Germinal center (tissue), 1 donor: ENCODE measurements at regions not wholly inside any gene's neighbourhood (a gene's known extent, or its start where the extent isn't known, plus 50 kb on each side); places are given as distances from the start of the nearest gene placed in this dataset.
A peak's percentile ranks its signal among the peaks of the same experiment; 100 is the strongest.
"Not testable (repeated sequence)": the region's sequence is repeated elsewhere in the genome, so short reads cannot be mapped to it uniquely, and the experiment has no call there.

Source experiments
- DNase-seq: peaks from one replicate; pipeline ENCODE4 v3.0.0; 2012; ENCODE audit warnings: mixed read lengths, low spot score

- no peak for DNase-seq
Observed at GRCh38 chr1:174105086-174105485, 54.2 kb upstream of the RABGAP1L start.

GRCh38 chr1:174103766-174104165 lies 55.6 kb upstream of the RABGAP1L start:
- no peak for DNase-seq

DNA sequence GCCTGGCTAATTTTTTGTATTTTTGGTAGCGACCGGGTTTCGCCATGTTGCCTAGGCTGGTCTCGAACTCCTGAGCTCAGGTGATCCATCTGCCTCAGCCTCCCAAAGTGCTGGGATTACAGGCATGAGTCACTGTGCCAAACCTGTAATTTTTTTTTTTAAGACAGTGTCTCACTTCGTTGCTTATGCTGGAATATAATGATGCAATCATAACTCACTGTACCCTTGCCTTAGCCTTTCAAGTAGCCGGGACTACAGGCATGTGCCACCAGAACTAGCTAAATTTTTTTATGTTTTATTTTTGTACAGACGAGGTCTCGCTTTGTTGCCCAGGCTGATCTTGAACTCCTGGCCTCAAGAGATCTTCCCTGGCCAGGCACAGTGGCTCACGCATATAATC lies 57.3 kb upstream of the RABGAP1L start:
- DNase-seq: not testable (repeated sequence)

- DNase-seq: no peak
Observed at GRCh38 chr1:174097426-174097825, 61.9 kb upstream of the RABGAP1L start.

GRCh38 chr1:174093789-174094188 lies 65.5 kb upstream of the RABGAP1L start:
- peak; percentile 49 for DNase-seq

GRCh38 chr1:174090471-174090870 lies 68.3 kb upstream of the RC3H1 start:
- DNase-seq: no peak

DNA sequence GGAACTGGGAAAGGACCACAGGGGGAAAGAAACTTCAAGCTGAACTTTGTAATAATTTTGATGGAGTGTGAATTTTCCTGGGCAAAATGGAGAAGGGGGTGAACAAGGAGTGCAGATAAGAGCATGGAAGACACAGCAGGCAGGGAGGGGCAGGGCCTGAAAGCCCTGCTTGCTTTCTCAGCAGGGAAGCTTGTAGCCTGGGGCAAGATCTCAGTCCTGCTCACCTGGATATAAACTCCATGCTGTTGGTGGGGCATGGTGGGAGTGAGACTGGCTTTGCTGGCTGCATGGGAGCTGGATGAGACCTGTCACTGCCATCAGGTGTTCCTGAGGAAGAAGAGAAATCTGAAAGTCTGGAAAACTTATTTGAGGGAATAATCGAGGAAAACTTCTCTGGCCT lies 58.7 kb upstream of the RC3H1 start:
- no peak for DNase-seq

DNA sequence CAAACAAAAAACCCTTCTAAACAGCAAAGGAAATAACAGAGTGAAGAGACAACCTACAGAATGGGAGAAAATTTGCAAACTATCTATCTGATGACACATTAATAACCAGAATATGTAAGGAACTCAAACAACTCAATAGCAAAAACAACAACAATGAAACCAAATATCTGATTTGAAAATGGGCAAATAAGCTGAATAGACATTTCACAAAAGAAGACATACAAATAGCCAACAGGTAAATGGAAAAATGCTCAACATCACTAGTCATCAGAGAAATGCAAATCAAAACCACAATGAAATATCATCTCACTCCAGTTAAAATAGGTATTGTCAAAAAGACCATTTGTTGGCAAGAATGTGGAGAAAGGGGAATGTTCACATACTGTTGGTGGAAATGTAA lies 57.6 kb upstream of the RC3H1 start:
- DNase-seq: no peak

DNA sequence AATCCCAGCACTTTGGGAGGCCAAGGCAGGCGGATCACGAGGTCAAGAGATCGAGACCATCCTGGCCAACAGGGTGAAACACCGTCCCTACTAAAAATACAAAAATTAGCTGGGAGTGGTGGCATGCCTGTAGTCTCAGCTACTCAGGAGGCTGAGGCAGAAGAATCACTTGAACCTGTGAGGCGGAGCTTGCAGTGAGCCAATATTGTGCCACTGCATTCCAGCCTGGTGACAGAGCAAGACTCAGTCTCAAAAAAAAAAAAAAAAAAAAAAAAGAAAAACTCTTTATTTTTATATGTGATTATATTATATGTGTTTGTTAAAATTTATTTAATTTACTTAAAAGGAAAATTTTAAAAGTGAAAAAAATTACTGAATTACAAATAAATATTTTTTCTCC lies 56.8 kb upstream of the RC3H1 start:
- DNase-seq: not testable (repeated sequence)

DNA sequence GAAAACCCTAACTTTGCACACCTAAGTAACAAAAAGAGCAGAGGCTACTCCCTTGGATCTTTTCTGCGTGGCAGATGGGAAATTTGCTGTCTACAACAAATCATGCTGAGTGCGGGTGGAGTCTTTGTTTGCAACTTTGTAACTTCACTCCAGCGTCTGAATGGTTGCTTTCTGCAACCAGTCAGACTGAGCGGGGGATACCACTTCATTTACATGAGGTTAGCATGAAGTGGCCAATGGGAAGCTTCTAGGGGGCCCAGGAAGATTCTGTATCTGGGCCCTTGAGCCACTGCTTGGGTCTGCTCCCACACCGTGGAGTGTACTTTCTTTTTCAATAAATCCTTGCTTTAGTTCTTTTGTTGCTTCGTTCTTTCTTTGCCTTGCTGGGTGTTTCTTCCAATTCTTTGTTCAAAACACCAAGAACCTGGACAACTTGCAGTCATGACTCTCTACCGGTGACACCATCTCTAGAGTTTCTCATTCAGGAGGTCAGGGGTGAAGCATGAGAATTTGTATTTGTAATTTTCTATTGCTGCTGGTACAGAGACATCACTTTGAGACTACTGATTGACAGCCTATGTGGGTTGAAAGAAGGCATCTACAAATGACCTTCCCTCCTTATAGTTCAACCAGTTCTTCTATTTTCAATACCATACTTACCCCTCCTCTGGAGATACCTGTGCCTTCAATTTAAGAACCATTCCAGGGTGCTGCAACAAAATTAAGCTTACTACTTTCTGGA lies 55.8 kb upstream of the RC3H1 start:
- no peak for DNase-seq

DNA sequence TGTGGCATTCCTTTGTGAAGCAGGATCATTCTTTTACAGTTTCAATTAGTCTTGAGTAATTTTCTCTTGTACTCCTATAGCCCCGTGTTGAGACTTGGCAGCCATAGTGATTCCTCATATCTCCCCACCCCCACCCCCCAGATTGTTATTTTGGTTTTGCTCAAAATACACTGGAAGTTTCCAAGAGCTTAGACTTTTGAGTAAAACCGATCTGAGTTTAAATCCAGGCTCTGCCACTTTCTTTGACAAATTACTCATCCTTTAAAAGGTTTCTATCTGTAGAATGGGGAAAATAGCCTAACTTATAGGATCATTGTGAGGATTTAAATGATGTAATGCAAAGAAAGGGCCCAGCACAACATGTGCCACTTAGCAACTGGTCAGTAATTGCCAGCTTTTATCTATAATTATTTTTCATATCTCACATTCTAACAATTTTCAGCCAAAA lies 53.1 kb upstream of the RC3H1 start:
- DNase-seq: no peak

DNA sequence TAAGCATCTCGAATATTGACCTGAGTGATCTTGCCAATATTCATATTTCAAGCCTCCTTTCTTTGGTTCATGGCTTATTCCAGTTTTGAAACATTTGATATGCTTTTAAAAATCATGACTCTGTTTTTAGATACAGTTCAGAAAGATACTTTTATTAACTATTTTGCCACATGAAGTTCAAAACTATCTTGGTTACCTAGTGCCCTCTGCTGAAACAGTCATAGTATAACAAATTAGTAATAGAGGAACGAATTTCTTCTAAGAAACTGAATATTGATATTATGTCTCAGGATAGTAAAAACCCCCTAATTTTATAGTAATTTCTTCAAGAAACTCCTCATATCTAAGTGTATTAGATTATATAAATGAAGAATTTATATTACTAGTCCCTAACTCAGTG lies 52.6 kb upstream of the RC3H1 start:
- DNase-seq: no peak

- no peak for DNase-seq
Observed at GRCh38 chr1:174072581-174072980, 50.4 kb upstream of the RC3H1 start.
